Stimulated activated CD4-positive, alpha-beta T cell treated with anti-CD3 and anti-CD28 coated beads, Interleukin-4, amount 100 ng/mL, for 4 hours (primary cell): ENCODE measurements at regions not wholly inside any gene's neighbourhood (a gene's known extent, or its start where the extent isn't known, plus 50 kb on each side); places are given as distances from the start of the nearest gene placed in this dataset.
"Not testable (repeated sequence)": the region's sequence is repeated elsewhere in the genome, so short reads cannot be mapped to it uniquely, and the experiment has no call there.

ENCODE experiments used
- DNase-seq, 2 experiments: peaks; one replicate each; pipeline ENCODE4 v3.0.0-alpha.2; 2020

- DNase-seq, result no peak
Observed at GRCh38 chr2:39487398-39488250, 50.5 kb upstream of the MAP4K3 start.

- no peak for DNase-seq
Observed at GRCh38 chr2:39488450-39488849, 51.4 kb upstream of the MAP4K3 start.

- no peak for DNase-seq
Observed at GRCh38 chr2:39490586-39490985, 53.5 kb upstream of the MAP4K3 start.

- no peak for DNase-seq
Observed at GRCh38 chr2:39491653-39492052, 54.6 kb upstream of the MAP4K3 start.

GRCh38 chr2:39492095-39492590 lies 55.1 kb upstream of the MAP4K3 start:
- no peak for DNase-seq

GRCh38 chr2:39492716-39493115 lies 55.6 kb upstream of the MAP4K3 start:
- no peak for DNase-seq

- DNase-seq, result no peak
Observed at GRCh38 chr2:39494784-39495251, 57.7 kb upstream of the MAP4K3 start.

- DNase-seq, result no peak
Observed at GRCh38 chr2:39497082-39497801, 60.2 kb upstream of the MAP4K3 start.

- DNase-seq, result not testable (repeated sequence)
Observed at GRCh38 chr2:39498176-39498575, 61.1 kb upstream of the MAP4K3 start.

GRCh38 chr2:39498786-39499185 lies 61.7 kb upstream of the MAP4K3 start:
- no peak for DNase-seq

- DNase-seq, result no peak
Observed at GRCh38 chr2:39499336-39499735, 62.3 kb upstream of the MAP4K3 start.

- no peak for DNase-seq
Observed at GRCh38 chr2:39501412-39501811, 64.3 kb upstream of the MAP4K3 start.

GRCh38 chr2:39503277-39503676 lies 66.2 kb upstream of the MAP4K3 start:
- no peak for DNase-seq

GRCh38 chr2:39504790-39505335 lies 67.8 kb upstream of the MAP4K3 start:
- DNase-seq, result no peak

GRCh38 chr2:39506215-39506614 lies 69.1 kb upstream of the MAP4K3 start:
- DNase-seq, result no peak

GRCh38 chr2:39508198-39508597 lies 71.1 kb upstream of the MAP4K3 start:
- no peak for DNase-seq

GRCh38 chr2:39510140-39510539 lies 73.1 kb upstream of the MAP4K3 start:
- DNase-seq, result no peak

- no peak for DNase-seq
Observed at GRCh38 chr2:39511219-39511604, 74.1 kb upstream of the MAP4K3 start.

- DNase-seq, result no peak
Observed at GRCh38 chr2:39511605-39512433, 74.7 kb upstream of the MAP4K3 start.

- DNase-seq, result no peak
Observed at GRCh38 chr2:39512434-39512935, 75.4 kb upstream of the MAP4K3 start.

GRCh38 chr2:39512941-39513340 lies 75.9 kb upstream of the MAP4K3 start:
- DNase-seq, result no peak

- peak; percentile 49 to 71 for DNase-seq
Observed at GRCh38 chr2:39513641-39514094, 76.6 kb upstream of the MAP4K3 start.
